HepG2 (cell line): ENCODE measurements at regions not wholly inside any gene's neighbourhood (a gene's known extent, or its start where the extent isn't known, plus 50 kb on each side); places are given as distances from the start of the nearest gene placed in this dataset.

Experiments
- ATAC-seq: fragments of 200-7000 bp; cut with Tn5 transposase; 3 replicates; pipeline ENCODE4 v1.9.1; 2020; ENCODE audit warnings: mild to moderate bottlenecking, moderate library complexity
- BruUV-seq: library from RNA; stranded (reverse); fragments of 400-500 nt; replicated peaks from 2 replicates; lab custom pipeline; 2021; lab: Mats Ljungman, UMichigan
- CTCF ChIA-PET: fragments of 300-600 bp; formaldehyde crosslinking; extraction: SDS; loops from one replicate; lab custom pipeline; 2021; ENCODE audit warnings: low total read pairs, inconsistent platforms, low intra/inter-chr PET ratio; lab: Yijun Ruan, JAX
- POLR2A ChIA-PET: fragments of 350-600 bp; sonication (Branson Sonifier 250); formaldehyde crosslinking; loops from one replicate; lab custom pipeline; 2020; ENCODE audit warnings: antibody characterized with exemption, inconsistent platforms; lab: Yijun Ruan, JAX
- DNase-seq: peaks from one replicate; pipeline ENCODE4 v3.0.0-alpha.2; 2015; ENCODE audit warnings: low spot score
- FAIRE-seq: peaks from 3 replicates; lab custom pipeline; 2011; peaks lifted over from hg19 to GRCh38; lab: Jason Lieb, UNC
- H2AFZ ChIP-seq: one replicate; pipeline ENCODE4 v1.6.1; 2011; ENCODE audit warnings: low read length, inconsistent platforms
- H3K27ac ChIP-seq: fragments of 300-600 bp; 3 replicates; pipeline ENCODE4 v1.8.0; 2011; ENCODE audit warnings: mixed run types, mild to moderate bottlenecking, mixed read lengths, low read length, inconsistent platforms; ENCODE audit not compliant: insufficient read depth; ENCODE audit errors: extremely low read length
- H3K27me3 ChIP-seq, 2 experiments: fragments of 200-600 bp in 1 of 2; 2 replicates in 1 of 2; 3 replicates in 1 of 2; pipeline versions ENCODE4 v1.6.0 to v1.8.0; 2011; ENCODE audit warnings: low read length in 2 of 2, mild to moderate bottlenecking in 2 of 2, moderate library complexity in 2 of 2, inconsistent platforms in 1 of 2; ENCODE audit not compliant: insufficient read depth in 2 of 2, control insufficient read depth in 1 of 2
- H3K36me3 ChIP-seq, 2 experiments: fragments of 200-600 bp in 1 of 2; replicated peaks in 1 of 2; 2 replicates in 1 of 2; 3 replicates in 1 of 2; pipeline versions ENCODE4 v1.5.1 to v1.8.0; 2011; ENCODE audit warnings: low read length in 2 of 2, inconsistent platforms in 1 of 2; ENCODE audit not compliant: insufficient read depth in 2 of 2, control insufficient read depth in 1 of 2
- H3K4me1 ChIP-seq: 2 replicates; pipeline ENCODE4 v1.5.1; 2012; ENCODE audit warnings: low read length, inconsistent platforms; ENCODE audit not compliant: insufficient read depth
- H3K4me2 ChIP-seq: 2 replicates; pipeline ENCODE4 v1.6.0; 2011; ENCODE audit warnings: low read depth, low read length, inconsistent platforms
- H3K4me3 ChIP-seq, 3 experiments: fragments of 200-600 bp in 1 of 3; sonication (generic), shearing (Covaris generic) in 1 of 3; replicated peaks in 1 of 3; 2 replicates each; pipeline ENCODE4 v1.5.1; 2011 to 2016; ENCODE audit warnings: low read length in 3 of 3, inconsistent platforms in 2 of 3, low read depth in 2 of 3, mild to moderate bottlenecking in 2 of 3, control low read depth in 1 of 3, mixed read lengths in 1 of 3; ENCODE audit not compliant: insufficient read depth in 1 of 3
- H3K79me2 ChIP-seq: one replicate; pipeline ENCODE4 v1.6.1; 2011; ENCODE audit warnings: low read length, inconsistent platforms; ENCODE audit not compliant: insufficient read depth
- H3K9ac ChIP-seq: 2 replicates; pipeline ENCODE4 v1.6.0; 2011; ENCODE audit warnings: mild to moderate bottlenecking, low read depth, low read length, inconsistent platforms; ENCODE audit not compliant: insufficient read depth
- H3K9me3 ChIP-seq: 2 replicates; pipeline ENCODE4 v1.5.1; 2012; ENCODE audit warnings: mild to moderate bottlenecking, low read length
- H4K20me1 ChIP-seq: 2 replicates; pipeline ENCODE4 v1.6.0; 2011; ENCODE audit warnings: inconsistent platforms, mild to moderate bottlenecking, low read length, moderate library complexity; ENCODE audit not compliant: insufficient read depth
- CBX1 ChIP-seq: IDR thresholded peaks from one replicate; pipeline ENCODE4 v1.6.1; 2016; ENCODE audit warnings: antibody characterized with exemption, low read depth
- FLYWCH1 ChIP-seq: sonication (generic); formaldehyde crosslinking; IDR thresholded peaks from 2 replicates; pipeline ENCODE4 v1.8.1; 2023; ENCODE audit warnings: mild to moderate bottlenecking, missing genetic modification reagents
- FOXK1 ChIP-seq: sonication (generic); formaldehyde crosslinking; IDR thresholded peaks from 2 replicates; pipeline ENCODE4 v1.4.0; 2020; ENCODE audit warnings: low read depth, missing genetic modification reagents, borderline replicate concordance
- GATAD2A ChIP-seq: IDR thresholded peaks from 2 replicates; pipeline ENCODE4 v1.6.1; 2016
- GLMP ChIP-seq: sonication (generic); formaldehyde crosslinking; IDR thresholded peaks from 2 replicates; pipeline ENCODE4 v1.9.0; 2021; ENCODE audit warnings: missing genetic modification reagents, mild to moderate bottlenecking, borderline replicate concordance
- HNRNPK ChIP-seq: fragments of 200-400 bp; formaldehyde crosslinking; IDR thresholded peaks from 2 replicates; pipeline ENCODE4 v1.6.1; 2018; ENCODE audit warnings: low read length, low read depth, moderate library complexity, mild to moderate bottlenecking; ENCODE audit not compliant: poor library complexity, severe bottlenecking
- KAT2B ChIP-seq: fragments of 150-350 bp; IDR thresholded peaks from 2 replicates; pipeline ENCODE4 v1.6.1; 2014; ENCODE audit warnings: low read depth, low read length, borderline replicate concordance
- MTA1 ChIP-seq: sonication (generic); formaldehyde crosslinking; IDR thresholded peaks from 2 replicates; pipeline ENCODE4 v1.4.0; 2020; ENCODE audit warnings: missing genetic modification reagents, mild to moderate bottlenecking, borderline replicate concordance
- NFRKB ChIP-seq: fragments of 450-650 bp; IDR thresholded peaks from 2 replicates; pipeline ENCODE4 v1.6.1; 2017
- PHB2 ChIP-seq: fragments of 450-650 bp; IDR thresholded peaks from 2 replicates; pipeline ENCODE4 v1.6.1; 2018; ENCODE audit not compliant: partially characterized antibody
- REL ChIP-seq: sonication (generic); formaldehyde crosslinking; conservative IDR thresholded peaks from 2 replicates; pipeline ENCODE4 v1.8.0; 2022; ENCODE audit warnings: mild to moderate bottlenecking, missing genetic modification reagents, moderate library complexity
- SMAD3 ChIP-seq: sonication (generic); formaldehyde crosslinking; IDR thresholded peaks from 2 replicates; pipeline ENCODE4 v1.4.0; 2020; ENCODE audit warnings: missing genetic modification reagents
- ZEB1 ChIP-seq: IDR thresholded peaks from 2 replicates; pipeline ENCODE4 v1.6.1; 2012; ENCODE audit warnings: mild to moderate bottlenecking, low read depth, inconsistent platforms; ENCODE audit not compliant: insufficient replicate concordance
- ZFY ChIP-seq: sonication (generic); formaldehyde crosslinking; IDR thresholded peaks from 2 replicates; pipeline ENCODE4 v1.4.0; 2020; ENCODE audit warnings: missing genetic modification reagents
- ZNF253 ChIP-seq: sonication (generic); formaldehyde crosslinking; IDR thresholded peaks from 2 replicates; pipeline ENCODE4 v1.8.0; 2022; ENCODE audit warnings: mild to moderate bottlenecking, missing genetic modification reagents, borderline replicate concordance
- ZNF432 ChIP-seq: sonication (generic); formaldehyde crosslinking; IDR thresholded peaks from 2 replicates; pipeline ENCODE4 v1.5.0; 2020; ENCODE audit warnings: missing genetic modification reagents, mild to moderate bottlenecking, borderline replicate concordance
- ZNF496 ChIP-seq: sonication (generic); formaldehyde crosslinking; IDR thresholded peaks from 2 replicates; pipeline ENCODE4 v1.8.1; 2023; ENCODE audit warnings: mild to moderate bottlenecking, moderate library complexity, missing genetic modification reagents; ENCODE audit not compliant: insufficient replicate concordance
- ZNF512 ChIP-seq: sonication (generic); formaldehyde crosslinking; IDR thresholded peaks from 2 replicates; pipeline ENCODE4 v1.4.0; 2020; ENCODE audit warnings: mild to moderate bottlenecking, missing genetic modification reagents
- ZNF580 ChIP-seq: IDR thresholded peaks from 2 replicates; pipeline ENCODE4 v1.6.1; 2016; ENCODE audit warnings: low read depth, borderline replicate concordance
- ZSCAN22 ChIP-seq: sonication (generic); formaldehyde crosslinking; IDR thresholded peaks from 2 replicates; pipeline ENCODE4 v1.4.0; 2020; ENCODE audit warnings: mild to moderate bottlenecking, missing genetic modification reagents
- WGBS: methylation state at CpG from one replicate; pipeline ENCODE4 v1.1.6; 2017; ENCODE audit warnings: low lambda C conversion rate; 5-methylcytosine and 5-hydroxymethylcytosine counted together
- in situ Hi-C: cut with HindIII; loops from 2 replicates; pipeline ENCODE4 v1.10.0; 2017; ENCODE audit warnings: low pct_unique_long_range_greater_than_20kb; ENCODE audit not compliant: extremely low pct_ligation_motif_present
- intact Hi-C: fragments of 100-400 bp; cut with micrococcal nuclease; formaldehyde crosslinking; loops from one replicate; pipeline ENCODE4 v1.10.0; 2022; ENCODE audit not compliant: unreplicated experiment

- no peak for TF ChIP-seq ZNF580 (CRISPR knock-in tag)
- no peak for TF ChIP-seq ZNF512
- no peak for TF ChIP-seq ZNF432 (CRISPR knock-in tag)
- no peak for TF ChIP-seq MTA1 (CRISPR knock-in tag)
Measured at GRCh38 chr7:35548291-35548690, 146.6 kb downstream of the HERPUD2 start (continued).

GRCh38 chr7:35546691-35547429 is 148.1 kb downstream of the HERPUD2 start:
- H3K4me1 ChIP-seq: no peaks in the 10 kb centered on the region
- 36% methylated on average over 7 of the region's 7 CpGs for WGBS
- POLR2A ChIA-PET: no interaction called here
- no peak overlapping the region for H3K4me2 ChIP-seq
- in situ Hi-C loops: loop anchor here (25.0 kb wide), 1 partner anchor 360 kb away; no protein-coding TSS in a partner anchor
- H3K79me2 ChIP-seq: no peaks in the 10 kb centered on the region
- BruUV-seq: no TSS peak
- no peak overlapping the region for H3K9ac ChIP-seq
- no peaks in the 10 kb centered on the region for H3K9me3 ChIP-seq
- H4K20me1 ChIP-seq: no peaks in the 10 kb centered on the region
- no peak overlapping the region for H2AFZ ChIP-seq
- no peak for DNase-seq
- CTCF ChIA-PET: no interaction called here
- H3K36me3 ChIP-seq: no peaks in the 10 kb centered on the region
- no peak overlapping the region for H3K27ac ChIP-seq
- H3K4me3 ChIP-seq: no peak overlapping the region
- intact Hi-C loops: no loop called here
- FAIRE-seq: no peak
- no peak for ATAC-seq
- TF ChIP-seq ZSCAN22 (no peak), ZFY (CRISPR knock-in tag) (no peak), SMAD3 (CRISPR knock-in tag) (no peak), ZNF253 (CRISPR knock-in tag) (no peak), CBX1 (no peak), NFRKB (no peak), ZNF496 (no peak), PHB2 (no peak), GATAD2A (CRISPR knock-in tag) (no peak), ZNF580 (CRISPR knock-in tag) (no peak), REL (CRISPR knock-in tag) (no peak), HNRNPK (no peak), FOXK1 (CRISPR knock-in tag) (no peak), GLMP (CRISPR knock-in tag) (no peak), FLYWCH1 (CRISPR knock-in tag) (no peak), ZEB1 (no peak), KAT2B (no peak)
- peaks cover 0 to 21% of the 10 kb centered on the region in 2 experiments; a peak in 2 of 5 replicates for H3K27me3 ChIP-seq
